ENCODE measurements at regions not wholly inside any gene's neighbourhood (a gene's known extent, or its start where the extent isn't known, plus 50 kb on each side); places are given as distances from the start of the nearest gene placed in this dataset.

GRCh38 chr13:106899442-106899841 is 331.5 kb upstream of the ARGLU1 start:
- H3K9me2 ChIP-seq (ENCODE audit: insufficient read depth, low read length): no peaks in the 10 kb centered on the region
- no peaks in the 10 kb centered on the region for H3K79me2 ChIP-seq (replicated peaks; ENCODE audit: insufficient read depth, low read length)
- no peaks in the 10 kb centered on the region for H4K20me1 ChIP-seq (ENCODE audit: insufficient read depth)
- no peak overlapping the region for H3K4me3 ChIP-seq (ENCODE audit: low read length)
- no peaks in the 10 kb centered on the region for H3K36me3 ChIP-seq (ENCODE audit: insufficient read depth, low read length)
- no peak overlapping the region for H3K9ac ChIP-seq (ENCODE audit: low read length)
- no peaks in the 10 kb centered on the region for H3K9me3 ChIP-seq (ENCODE audit: low read length)
- no peak overlapping the region for H3K4me2 ChIP-seq (ENCODE audit: low read length)
- no peak overlapping the region for H2AFZ ChIP-seq (ENCODE audit: low read depth, low read length)
- H3F3A ChIP-seq (ENCODE audit: insufficient read depth, low read length, poor library complexity, severe bottlenecking): no peaks in the 10 kb centered on the region
- no peaks in the 10 kb centered on the region for H3K27me3 ChIP-seq (ENCODE audit: insufficient read depth, low read depth, low read length)
- no peak for TF ChIP-seq EZH2 (IDR thresholded peaks at IDR 0.05; ENCODE audit: borderline replicate concordance, insufficient read depth, low read length, poor library complexity, severe bottlenecking)
- no peak for TF ChIP-seq RAD21 (conservative IDR thresholded peaks at IDR 0.05)
- no peak for TF ChIP-seq POLR2AphosphoS5 (IDR thresholded peaks at IDR 0.05)
- TF ChIP-seq SMC3 (conservative IDR thresholded peaks at IDR 0.05; ENCODE audit: poor library complexity): no peak
- no peak for TF ChIP-seq MXI1 (conservative IDR thresholded peaks at IDR 0.05; ENCODE audit: poor library complexity, severe bottlenecking)
- TF ChIP-seq, protein P1, sequence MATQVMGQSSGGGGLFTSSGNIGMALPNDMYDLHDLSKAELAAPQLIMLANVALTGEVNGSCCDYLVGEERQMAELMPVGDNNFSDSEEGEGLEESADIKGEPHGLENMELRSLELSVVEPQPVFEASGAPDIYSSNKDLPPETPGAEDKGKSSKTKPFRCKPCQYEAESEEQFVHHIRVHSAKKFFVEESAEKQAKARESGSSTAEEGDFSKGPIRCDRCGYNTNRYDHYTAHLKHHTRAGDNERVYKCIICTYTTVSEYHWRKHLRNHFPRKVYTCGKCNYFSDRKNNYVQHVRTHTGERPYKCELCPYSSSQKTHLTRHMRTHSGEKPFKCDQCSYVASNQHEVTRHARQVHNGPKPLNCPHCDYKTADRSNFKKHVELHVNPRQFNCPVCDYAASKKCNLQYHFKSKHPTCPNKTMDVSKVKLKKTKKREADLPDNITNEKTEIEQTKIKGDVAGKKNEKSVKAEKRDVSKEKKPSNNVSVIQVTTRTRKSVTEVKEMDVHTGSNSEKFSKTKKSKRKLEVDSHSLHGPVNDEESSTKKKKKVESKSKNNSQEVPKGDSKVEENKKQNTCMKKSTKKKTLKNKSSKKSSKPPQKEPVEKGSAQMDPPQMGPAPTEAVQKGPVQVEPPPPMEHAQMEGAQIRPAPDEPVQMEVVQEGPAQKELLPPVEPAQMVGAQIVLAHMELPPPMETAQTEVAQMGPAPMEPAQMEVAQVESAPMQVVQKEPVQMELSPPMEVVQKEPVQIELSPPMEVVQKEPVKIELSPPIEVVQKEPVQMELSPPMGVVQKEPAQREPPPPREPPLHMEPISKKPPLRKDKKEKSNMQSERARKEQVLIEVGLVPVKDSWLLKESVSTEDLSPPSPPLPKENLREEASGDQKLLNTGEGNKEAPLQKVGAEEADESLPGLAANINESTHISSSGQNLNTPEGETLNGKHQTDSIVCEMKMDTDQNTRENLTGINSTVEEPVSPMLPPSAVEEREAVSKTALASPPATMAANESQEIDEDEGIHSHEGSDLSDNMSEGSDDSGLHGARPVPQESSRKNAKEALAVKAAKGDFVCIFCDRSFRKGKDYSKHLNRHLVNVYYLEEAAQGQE (IDR thresholded peaks at IDR 0.05; ENCODE audit: borderline replicate concordance): no peak
- no peak for TF ChIP-seq EP300 (conservative IDR thresholded peaks at IDR 0.05; ENCODE audit: poor library complexity, severe bottlenecking)
- TF ChIP-seq, protein P2, sequence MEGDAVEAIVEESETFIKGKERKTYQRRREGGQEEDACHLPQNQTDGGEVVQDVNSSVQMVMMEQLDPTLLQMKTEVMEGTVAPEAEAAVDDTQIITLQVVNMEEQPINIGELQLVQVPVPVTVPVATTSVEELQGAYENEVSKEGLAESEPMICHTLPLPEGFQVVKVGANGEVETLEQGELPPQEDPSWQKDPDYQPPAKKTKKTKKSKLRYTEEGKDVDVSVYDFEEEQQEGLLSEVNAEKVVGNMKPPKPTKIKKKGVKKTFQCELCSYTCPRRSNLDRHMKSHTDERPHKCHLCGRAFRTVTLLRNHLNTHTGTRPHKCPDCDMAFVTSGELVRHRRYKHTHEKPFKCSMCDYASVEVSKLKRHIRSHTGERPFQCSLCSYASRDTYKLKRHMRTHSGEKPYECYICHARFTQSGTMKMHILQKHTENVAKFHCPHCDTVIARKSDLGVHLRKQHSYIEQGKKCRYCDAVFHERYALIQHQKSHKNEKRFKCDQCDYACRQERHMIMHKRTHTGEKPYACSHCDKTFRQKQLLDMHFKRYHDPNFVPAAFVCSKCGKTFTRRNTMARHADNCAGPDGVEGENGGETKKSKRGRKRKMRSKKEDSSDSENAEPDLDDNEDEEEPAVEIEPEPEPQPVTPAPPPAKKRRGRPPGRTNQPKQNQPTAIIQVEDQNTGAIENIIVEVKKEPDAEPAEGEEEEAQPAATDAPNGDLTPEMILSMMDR (IDR thresholded peaks at IDR 0.05; ENCODE audit: poor library complexity, severe bottlenecking): no peak
- TF ChIP-seq TAF1 (IDR thresholded peaks at IDR 0.05; ENCODE audit: low read depth): no peak
- H3K27ac ChIP-seq (ENCODE audit: low read length): no peak overlapping the region

DNA sequence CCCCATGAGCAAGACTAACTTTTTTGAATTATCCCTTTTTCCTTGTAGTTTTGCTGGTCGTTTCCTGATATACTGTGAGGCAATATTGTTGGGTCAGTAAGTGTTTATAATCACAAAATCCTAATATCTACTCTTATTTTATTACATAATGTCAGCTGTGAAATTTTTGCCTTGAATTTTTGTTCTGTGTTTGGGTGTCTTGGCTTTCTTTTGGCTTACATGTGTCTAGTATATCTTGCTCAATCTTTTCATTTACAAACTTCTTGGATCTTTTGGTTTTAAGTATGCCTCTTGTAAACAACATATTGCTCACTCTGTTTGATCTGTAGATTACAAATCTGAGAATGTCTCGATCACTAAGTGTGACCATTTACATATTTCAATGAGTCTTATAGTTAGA is 330.3 kb upstream of the ARGLU1 start:
- no peaks in the 10 kb centered on the region for H3K27me3 ChIP-seq (ENCODE audit: insufficient read depth, low read depth, low read length)
- H3K4me3 ChIP-seq (ENCODE audit: low read length): no peak overlapping the region
- no peak overlapping the region for H3K4me2 ChIP-seq (ENCODE audit: low read length)
- H3K9me2 ChIP-seq (ENCODE audit: insufficient read depth, low read length): no peaks in the 10 kb centered on the region
- H2AFZ ChIP-seq (ENCODE audit: low read depth, low read length): no peak overlapping the region
- no peaks in the 10 kb centered on the region for H3F3A ChIP-seq (ENCODE audit: insufficient read depth, low read length, poor library complexity, severe bottlenecking)
- H3K9ac ChIP-seq (ENCODE audit: low read length): no peak overlapping the region
- no peaks in the 10 kb centered on the region for H3K9me3 ChIP-seq (ENCODE audit: low read length)
- TF ChIP-seq RAD21 (conservative IDR thresholded peaks at IDR 0.05) (no peak), POLR2AphosphoS5 (IDR thresholded peaks at IDR 0.05) (no peak)
- H3K27ac ChIP-seq (ENCODE audit: low read length): no peak overlapping the region
- H3K79me2 ChIP-seq (replicated peaks; ENCODE audit: insufficient read depth, low read length): no peaks in the 10 kb centered on the region
- H4K20me1 ChIP-seq (ENCODE audit: insufficient read depth): no peaks in the 10 kb centered on the region
- H3K36me3 ChIP-seq (ENCODE audit: insufficient read depth, low read length): no peaks in the 10 kb centered on the region

GRCh38 chr13:106888148-106888547 is 320.2 kb upstream of the ARGLU1 start:
- H3K36me3 ChIP-seq (ENCODE audit: insufficient read depth, low read length): no peaks in the 10 kb centered on the region
- H2AFZ ChIP-seq (ENCODE audit: low read depth, low read length): no peak overlapping the region
- H3K79me2 ChIP-seq (replicated peaks; ENCODE audit: insufficient read depth, low read length): no peaks in the 10 kb centered on the region
- no peak overlapping the region for H3K9ac ChIP-seq (ENCODE audit: low read length)
- no peaks in the 10 kb centered on the region for H3K27me3 ChIP-seq (ENCODE audit: insufficient read depth, low read depth, low read length)
- no peaks in the 10 kb centered on the region for H3K9me2 ChIP-seq (ENCODE audit: insufficient read depth, low read length)
- H3K4me2 ChIP-seq (ENCODE audit: low read length): no peak overlapping the region
- H3K4me3 ChIP-seq (ENCODE audit: low read length): no peak overlapping the region
- no peaks in the 10 kb centered on the region for H3K9me3 ChIP-seq (ENCODE audit: low read length)
- peak; percentile 85 for TF ChIP-seq EP300 (conservative IDR thresholded peaks at IDR 0.05; ENCODE audit: poor library complexity, severe bottlenecking)
- TF ChIP-seq RAD21 (conservative IDR thresholded peaks at IDR 0.05): peak; percentile 46
- TF ChIP-seq, protein P2 (IDR thresholded peaks at IDR 0.05; ENCODE audit: poor library complexity, severe bottlenecking): peak; percentile 44
- peak; percentile 29 for TF ChIP-seq POLR2AphosphoS5 (IDR thresholded peaks at IDR 0.05)
- no peak for TF ChIP-seq MXI1 (conservative IDR thresholded peaks at IDR 0.05; ENCODE audit: poor library complexity, severe bottlenecking)
- peak; percentile 51 for TF ChIP-seq SMC3 (conservative IDR thresholded peaks at IDR 0.05; ENCODE audit: poor library complexity)
- H3K27ac ChIP-seq (ENCODE audit: low read length): peak overlapping the region; percentile 48
- no peaks in the 10 kb centered on the region for H4K20me1 ChIP-seq (ENCODE audit: insufficient read depth)
- no peaks in the 10 kb centered on the region for H3F3A ChIP-seq (ENCODE audit: insufficient read depth, low read length, poor library complexity, severe bottlenecking)

All from neural cell (in vitro differentiated cells).